ENCODE measurements at regions not wholly inside any gene's neighbourhood (a gene's known extent, or its start where the extent isn't known, plus 50 kb on each side); places are given as distances from the start of the nearest gene placed in this dataset.

DNA sequence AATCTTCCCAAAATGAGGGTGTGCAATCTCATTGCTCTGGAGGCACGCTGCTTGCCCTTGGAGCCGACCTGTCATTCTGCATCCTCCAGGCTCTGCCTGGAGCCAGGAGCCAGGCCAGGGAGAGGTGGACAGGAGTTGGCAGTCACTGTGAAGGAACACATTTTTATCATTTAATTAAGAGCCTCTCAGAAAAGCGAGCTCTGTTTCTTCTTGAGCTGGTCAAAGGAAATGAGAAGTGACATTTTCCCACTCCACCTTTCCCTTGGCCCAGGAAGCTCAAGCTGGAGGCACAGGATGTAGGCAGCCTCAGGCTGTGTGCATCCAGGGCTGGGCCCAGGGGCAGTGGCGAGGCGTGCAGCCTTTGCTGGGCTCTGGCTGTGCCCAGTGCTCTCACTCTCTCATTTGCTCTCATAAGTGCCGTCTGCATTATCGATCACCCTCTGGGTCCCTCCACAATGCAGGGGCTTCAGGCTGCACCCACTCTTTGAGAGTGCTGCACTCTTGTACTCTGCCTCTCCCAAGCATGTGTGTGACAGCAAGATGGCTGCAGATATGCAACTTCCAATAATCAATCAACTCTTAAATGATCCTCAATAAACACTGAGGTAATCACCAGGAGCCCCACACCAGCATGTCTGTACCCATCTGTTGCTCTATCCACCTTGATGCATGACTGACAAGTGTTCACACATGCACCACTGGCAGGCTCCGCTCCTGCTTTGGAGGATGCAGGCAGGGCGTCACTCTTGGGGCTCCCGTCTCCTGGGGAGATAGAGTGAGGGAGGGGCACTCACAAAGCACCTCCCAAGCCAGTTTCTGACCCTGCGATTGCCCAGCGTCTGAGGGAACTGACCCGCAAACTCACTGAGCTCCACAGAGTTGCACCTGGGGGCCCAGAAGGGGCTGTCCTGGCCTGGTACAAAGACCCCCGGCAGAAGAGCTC, 171.4 kb downstream of the ZNF248 start:
- DNase-seq (ENCODE audit: low read depth, low spot score) = no peak

- no peak for DNase-seq (ENCODE audit: low read depth, low spot score)
These were observed 172.6 kb downstream of the ZNF248 start for GRCh38 chr10:37684765-37685164.

DNA sequence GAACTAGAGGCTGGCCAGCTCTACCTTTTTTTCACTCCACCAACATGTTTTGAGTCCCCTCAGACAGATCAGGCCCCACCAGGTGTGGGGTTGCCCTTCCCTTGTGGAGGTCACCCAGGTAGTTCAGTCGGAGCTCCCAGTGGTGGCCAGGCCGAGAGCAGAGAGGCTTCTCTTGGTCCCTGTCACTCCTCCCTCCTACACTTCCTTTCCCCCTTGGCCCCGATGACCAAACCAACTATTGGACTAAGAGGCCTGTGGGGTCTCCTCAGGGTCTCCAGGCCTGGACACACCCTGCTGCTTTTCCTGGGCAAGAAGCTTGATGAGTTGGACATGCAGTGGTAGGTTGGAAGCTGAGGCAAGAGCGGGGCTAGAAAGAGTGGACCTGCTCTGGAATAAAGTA, 174.8 kb downstream of the ZNF248 start:
- no peak for DNase-seq (ENCODE audit: low read depth, low spot score)

- DNase-seq (ENCODE audit: low read depth, low spot score) = no peak
These were observed 175.8 kb downstream of the ZNF248 start for GRCh38 chr10:37681617-37681999.

DNA sequence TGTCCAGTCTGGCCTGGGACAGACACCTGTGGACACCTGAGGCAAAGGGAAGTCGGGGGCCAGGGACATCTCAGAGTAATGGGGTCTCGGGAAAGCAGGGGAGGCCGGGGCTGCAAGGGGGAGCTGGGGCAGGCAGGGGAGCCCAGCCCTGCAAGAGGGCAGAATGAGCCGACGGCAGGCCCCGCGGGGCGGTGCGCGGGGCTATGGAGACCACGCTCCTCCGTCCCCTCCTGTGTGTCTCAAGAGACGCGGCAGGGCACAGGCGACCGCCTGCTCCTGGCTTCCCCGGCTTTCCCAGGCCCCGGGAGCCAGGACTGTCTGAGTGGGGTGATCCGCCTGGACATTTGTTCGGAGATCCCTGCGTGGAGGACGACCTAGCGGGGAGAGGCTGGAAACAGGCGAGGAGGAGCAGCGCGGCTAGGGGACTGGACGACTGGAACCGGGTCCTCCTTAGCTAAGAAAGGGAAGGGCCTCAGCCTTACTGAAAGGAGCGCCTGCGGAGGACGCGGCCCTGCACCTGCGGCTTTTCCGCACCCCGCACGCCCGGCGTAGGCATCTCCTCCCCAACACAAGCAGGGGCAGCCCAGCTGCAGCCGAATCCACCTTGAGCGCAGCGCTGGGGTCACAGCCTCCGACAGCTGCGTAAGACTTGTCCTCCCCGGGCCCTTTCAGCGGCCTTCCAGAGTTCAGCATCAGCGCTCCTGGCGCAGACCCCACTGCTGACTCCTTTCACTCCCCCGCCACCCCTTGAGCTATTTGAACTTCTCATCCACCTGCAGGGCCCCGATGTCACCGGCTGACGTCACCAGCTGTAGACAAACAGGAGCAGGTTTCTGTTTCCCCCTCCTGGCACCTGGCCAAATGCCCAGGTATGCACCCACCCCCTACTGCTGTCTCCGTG, 176.4 kb downstream of the ZNF248 start:
- no peak for DNase-seq (ENCODE audit: low read depth, low spot score)

DNA sequence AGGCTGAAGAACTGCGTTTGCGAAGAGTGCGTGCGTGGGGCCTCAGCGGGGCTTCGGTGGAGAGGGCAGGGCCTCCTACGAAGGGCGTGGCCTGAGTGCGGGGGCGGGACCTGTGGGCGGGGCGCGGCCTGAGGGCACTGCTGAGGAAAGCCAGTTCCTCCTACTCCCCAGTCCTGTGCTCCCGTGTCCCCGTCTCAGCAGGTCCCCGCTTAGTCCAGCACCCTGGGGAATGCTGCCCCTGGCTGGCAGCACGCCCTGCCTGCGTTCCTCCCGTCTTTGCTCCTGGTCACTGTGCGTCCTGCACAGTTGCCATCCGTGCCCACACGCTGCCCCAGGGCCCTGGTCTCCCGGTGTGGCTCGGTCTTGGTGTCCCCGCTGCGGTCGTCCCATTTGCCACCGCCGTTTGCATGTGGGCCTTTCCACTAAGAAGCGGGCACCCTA, 177.1 kb downstream of the ZNF248 start:
- no peak for DNase-seq (ENCODE audit: low read depth, low spot score)

- no peak for DNase-seq (ENCODE audit: low read depth, low spot score)
These were observed 177.9 kb downstream of the ZNF248 start for GRCh38 chr10:37679465-37679864.

GRCh38 chr10:37675449-37675848, 182.0 kb downstream of the ZNF248 start:
- no peak for DNase-seq (ENCODE audit: low read depth, low spot score)

GRCh38 chr10:37671802-37672201, 185.6 kb downstream of the ZNF248 start:
- DNase-seq (ENCODE audit: low read depth, low spot score) = no peak

- no peak for DNase-seq (ENCODE audit: low read depth, low spot score)
These were observed 189.7 kb downstream of the ZNF248 start for GRCh38 chr10:37667736-37668135.

- DNase-seq (ENCODE audit: low read depth, low spot score) = peak; percentile 12
These were observed 202.9 kb downstream of the ZNF248 start for GRCh38 chr10:37654466-37654865.

- DNase-seq (ENCODE audit: low read depth, low spot score) = no peak
These were observed 214.2 kb downstream of the ZNF248 start for GRCh38 chr10:37643187-37643586.

DNA sequence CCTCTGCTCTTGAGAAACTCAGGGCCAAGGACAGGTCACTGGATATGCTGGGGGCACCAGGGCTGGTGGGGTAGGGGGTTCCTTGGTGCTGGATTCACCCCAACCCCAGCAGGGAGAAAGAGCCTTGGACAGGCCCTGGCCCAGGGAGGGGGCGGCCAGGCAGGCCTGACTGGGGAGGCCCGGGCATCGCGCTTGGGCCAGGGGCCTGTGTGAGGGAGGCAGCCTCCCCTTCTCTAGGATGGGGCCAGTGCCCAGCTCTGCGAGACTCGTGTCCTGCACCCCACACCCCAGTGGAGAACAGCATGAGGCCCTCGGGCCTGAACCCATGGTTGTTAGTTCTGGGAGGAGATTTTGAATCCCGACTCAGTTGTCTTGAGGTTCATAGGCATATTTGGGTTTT, 217.1 kb downstream of the ZNF248 start:
- DNase-seq (ENCODE audit: low read depth, low spot score) = no peak

GRCh38 chr10:37639200-37639599, 218.2 kb downstream of the ZNF248 start:
- DNase-seq (ENCODE audit: low read depth, low spot score) = no peak

- no peak for DNase-seq (ENCODE audit: low read depth, low spot score)
These were observed 218.8 kb downstream of the ZNF248 start for GRCh38 chr10:37638569-37638968.

DNA sequence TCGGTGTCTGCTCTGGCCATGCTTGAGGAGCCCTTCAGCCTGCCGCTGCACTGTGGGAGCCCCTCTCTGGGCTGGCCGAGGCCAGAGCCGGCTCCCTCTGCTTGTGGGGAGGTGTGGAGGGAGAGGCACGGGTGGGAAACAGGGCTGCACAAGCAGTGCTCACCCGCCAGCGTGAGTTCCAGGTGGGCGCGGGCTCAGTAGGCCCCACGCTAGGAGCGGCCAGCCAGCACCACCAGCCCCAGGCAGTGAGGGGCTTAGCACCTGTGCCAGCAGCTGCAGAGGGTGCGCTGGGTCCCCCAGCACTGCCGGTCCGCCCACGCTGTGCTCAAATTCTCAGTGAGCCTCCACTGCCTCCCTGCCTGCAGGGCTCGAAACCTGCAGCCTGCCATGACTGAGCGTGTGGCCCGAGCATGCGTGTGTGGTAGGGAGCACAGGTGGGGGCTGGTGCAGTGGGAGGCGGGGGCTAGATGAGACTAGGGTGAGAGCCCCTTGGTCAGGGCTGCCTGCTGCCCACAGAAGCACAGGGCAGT, 223.0 kb downstream of the ZNF248 start:
- no peak for DNase-seq (ENCODE audit: low read depth, low spot score)

DNA sequence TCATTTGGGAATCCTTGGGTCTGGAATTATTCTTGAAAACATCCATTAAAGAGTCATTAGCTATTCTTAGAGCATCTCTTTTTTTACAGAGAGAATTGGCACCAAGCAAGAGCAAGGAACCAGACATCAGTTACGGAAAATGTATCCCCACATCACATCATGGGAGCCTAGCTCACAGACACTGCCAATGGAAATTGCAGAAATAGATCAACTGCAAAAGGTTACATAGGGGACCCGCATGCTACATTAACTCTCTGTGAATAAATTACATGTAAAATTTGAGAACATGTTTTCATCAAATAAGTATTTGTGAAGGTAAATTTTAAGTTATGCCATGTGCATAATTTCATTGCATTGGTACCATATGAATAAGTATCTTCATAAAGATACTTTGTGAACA, 224.8 kb downstream of the ZNF248 start:
- no peak for DNase-seq (ENCODE audit: low read depth, low spot score)

GRCh38 chr10:37623506-37623905, 233.9 kb downstream of the ZNF248 start:
- DNase-seq (ENCODE audit: low read depth, low spot score) = no peak

GRCh38 chr10:37619336-37619735, 238.1 kb downstream of the ZNF248 start:
- no peak for DNase-seq (ENCODE audit: low read depth, low spot score)

DNA sequence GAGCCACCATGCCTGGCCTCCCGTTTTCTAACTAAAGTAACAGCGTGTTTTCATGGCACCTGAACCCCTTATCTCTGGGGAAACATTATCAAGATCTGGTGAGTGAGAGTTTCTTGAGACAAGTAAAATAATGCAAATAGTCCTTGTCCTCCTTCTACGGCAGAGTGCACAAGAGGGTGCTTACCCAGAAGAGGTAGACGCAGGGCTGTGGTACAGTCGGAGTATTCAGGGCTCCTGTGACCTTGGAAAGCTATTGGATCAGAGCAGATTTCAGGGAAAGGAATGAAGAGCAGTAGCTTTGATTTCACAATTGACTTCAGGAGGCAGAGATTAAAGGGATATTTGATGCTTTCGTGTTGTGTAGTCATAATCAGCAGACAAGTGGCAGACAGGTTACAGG, 269.1 kb downstream of the ZNF248 start:
- no peak for DNase-seq (ENCODE audit: low read depth, low spot score)

GRCh38 chr10:37584643-37585042, 272.8 kb downstream of the ZNF248 start:
- no peak for DNase-seq (ENCODE audit: low read depth, low spot score)

- DNase-seq (ENCODE audit: low read depth, low spot score) = no peak
These were observed 275.2 kb downstream of the ZNF248 start for GRCh38 chr10:37582237-37582636.

Measured in iPS DF 19.7 (cell line).